ENCODE measurements at regions not wholly inside any gene's neighbourhood (a gene's known extent, or its start where the extent isn't known, plus 50 kb on each side); places are given as distances from the start of the nearest gene placed in this dataset.
"Not testable (repeated sequence)": the region's sequence is repeated elsewhere in the genome, so short reads cannot be mapped to it uniquely, and the experiment has no call there.

DNA sequence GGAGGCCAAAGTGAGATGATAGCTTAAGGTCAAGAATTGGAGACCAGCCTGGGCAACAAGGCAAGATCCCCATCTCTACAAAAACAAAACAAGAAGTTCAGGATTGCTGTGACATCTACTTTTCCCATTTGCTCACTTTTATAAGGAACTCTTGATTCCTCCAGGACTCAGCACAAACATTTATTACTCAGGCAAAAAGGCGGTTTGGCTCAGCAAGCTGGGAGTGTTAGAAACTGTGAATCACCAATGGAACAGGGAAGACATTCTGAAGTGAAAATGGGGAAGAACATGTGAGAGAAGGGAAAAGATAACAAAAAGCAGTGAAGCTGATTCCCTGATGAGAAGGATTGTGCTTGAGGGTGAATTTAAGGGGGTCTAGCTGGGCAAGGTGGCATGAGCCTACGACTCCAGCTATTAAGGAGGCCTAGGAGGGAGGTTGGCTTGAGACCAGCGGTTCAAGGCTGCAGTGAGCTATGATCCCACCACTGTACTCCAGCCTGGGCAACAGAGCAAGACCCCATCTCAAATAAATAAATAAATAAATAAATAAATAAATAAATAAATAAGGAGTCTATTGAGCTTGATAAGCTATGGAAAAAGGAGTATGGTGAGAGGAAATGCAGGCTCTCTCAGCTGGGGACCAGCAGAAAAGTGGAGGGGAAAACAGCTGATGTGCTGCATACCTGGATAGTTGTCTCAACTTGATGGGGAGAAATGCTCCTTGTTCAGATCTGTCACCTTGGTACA lies 65.4 kb upstream of the HDDC2 start:
- H3K9me3 ChIP-seq (ENCODE audit: low read length) = no peaks in the 10 kb centered on the region
- H4K20me1 ChIP-seq (ENCODE audit: insufficient read depth, low read depth, low read length) = no peaks in the 10 kb centered on the region
- no peak for DNase-seq
- H3K4me2 ChIP-seq (ENCODE audit: low read depth, low read length, poor library complexity, severe bottlenecking) = no peak overlapping the region
- H3K79me2 ChIP-seq (ENCODE audit: low read length) = no peaks in the 10 kb centered on the region
- no peak overlapping the region for H3K27ac ChIP-seq (ENCODE audit: low read length)
- H3K36me3 ChIP-seq (ENCODE audit: insufficient read depth, low read length) = no peaks in the 10 kb centered on the region
- no peaks in the 10 kb centered on the region for H3K4me1 ChIP-seq (ENCODE audit: low read length)
- H3K9ac ChIP-seq (ENCODE audit: low read length) = no peak overlapping the region
- H3K27me3 ChIP-seq (ENCODE audit: low read length) = 0 out of 2 replicates have a peak, but pooled peaks cover 3% of the 10 kb centered on the region
- H3K9me2 ChIP-seq (replicated peaks; ENCODE audit: insufficient read depth, low read length) = no peaks in the 10 kb centered on the region
- H3K4me3 ChIP-seq (ENCODE audit: low read length) = no peak overlapping the region
- H2AFZ ChIP-seq (ENCODE audit: low read length) = no peak overlapping the region

DNA sequence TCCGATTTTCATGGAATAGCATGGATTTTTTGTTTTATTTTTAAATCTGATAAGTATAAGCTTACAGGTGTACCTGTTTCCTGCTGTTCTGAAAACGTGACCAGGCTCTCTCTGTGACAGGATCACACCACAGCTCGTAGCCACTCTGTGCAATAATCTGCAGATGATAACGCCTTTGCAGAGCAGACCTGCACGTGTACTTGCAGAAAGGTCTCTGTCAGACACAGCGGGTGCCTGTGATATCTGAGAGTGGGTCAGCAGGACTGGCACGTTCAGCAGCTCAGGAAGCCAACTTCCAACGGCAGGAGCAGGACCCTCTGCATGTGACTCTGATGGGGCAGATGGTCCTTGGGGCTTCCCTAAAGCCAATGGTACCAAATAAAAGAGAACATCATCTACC lies 68.6 kb upstream of the HDDC2 start:
- Histone ChIP-seq H2AFZ (ENCODE audit: low read length) (0 out of 2 replicates have a peak overlapping the region, but pooled peaks have one; percentile 50), H3K4me2 (ENCODE audit: low read depth, low read length, poor library complexity, severe bottlenecking) (no peak overlapping the region), H3K9me2 (replicated peaks; ENCODE audit: insufficient read depth, low read length) (no peaks in the 10 kb centered on the region), H3K4me1 (ENCODE audit: low read length) (no peaks in the 10 kb centered on the region), H3K27me3 (ENCODE audit: low read length) (0 out of 2 replicates have a peak, but pooled peaks cover 3% of the 10 kb centered on the region), H3K4me3 (ENCODE audit: low read length) (no peak overlapping the region), H3K27ac (ENCODE audit: low read length) (no peak overlapping the region), H3K79me2 (ENCODE audit: low read length) (no peaks in the 10 kb centered on the region), H3K36me3 (ENCODE audit: insufficient read depth, low read length) (no peaks in the 10 kb centered on the region), H3K9ac (ENCODE audit: low read length) (no peak overlapping the region), H4K20me1 (ENCODE audit: insufficient read depth, low read depth, low read length) (no peaks in the 10 kb centered on the region), H3K9me3 (ENCODE audit: low read length) (no peaks in the 10 kb centered on the region)
- DNase-seq = no peak

DNA sequence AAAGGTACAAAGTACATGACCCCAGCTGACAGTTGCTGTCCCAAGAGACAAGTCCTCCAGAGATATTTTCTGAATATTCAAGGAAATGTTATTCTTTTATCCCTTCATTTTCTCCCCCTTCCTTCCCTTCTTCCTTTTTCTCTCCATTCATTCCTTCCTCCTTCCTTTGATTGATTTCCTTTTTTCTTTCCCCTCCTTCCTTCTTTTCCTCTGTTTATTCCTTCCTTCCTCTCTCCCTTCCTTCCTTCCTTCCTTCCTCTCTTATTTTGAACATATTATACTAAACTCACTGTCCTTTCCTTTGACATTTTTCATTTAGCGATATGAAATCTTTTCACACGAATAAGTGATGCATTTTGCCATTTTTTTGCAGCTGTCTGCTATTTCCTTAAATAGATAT lies 73.2 kb upstream of the HDDC2 start:
- Histone ChIP-seq H3K79me2 (ENCODE audit: low read length) (no peaks in the 10 kb centered on the region), H3K9me3 (ENCODE audit: low read length) (no peaks in the 10 kb centered on the region), H3K36me3 (ENCODE audit: insufficient read depth, low read length) (no peaks in the 10 kb centered on the region), H3K4me3 (ENCODE audit: low read length) (no peak overlapping the region), H3K9ac (ENCODE audit: low read length) (no peak overlapping the region), H3K9me2 (replicated peaks; ENCODE audit: insufficient read depth, low read length) (no peaks in the 10 kb centered on the region), H3K4me2 (ENCODE audit: low read depth, low read length, poor library complexity, severe bottlenecking) (no peak overlapping the region), H3K4me1 (ENCODE audit: low read length) (no peaks in the 10 kb centered on the region), H3K27ac (ENCODE audit: low read length) (no peak overlapping the region), H4K20me1 (ENCODE audit: insufficient read depth, low read depth, low read length) (no peaks in the 10 kb centered on the region), H3K27me3 (ENCODE audit: low read length) (no peaks in the 10 kb centered on the region), H2AFZ (ENCODE audit: low read length) (no peak overlapping the region)
- DNase-seq = no peak

DNA sequence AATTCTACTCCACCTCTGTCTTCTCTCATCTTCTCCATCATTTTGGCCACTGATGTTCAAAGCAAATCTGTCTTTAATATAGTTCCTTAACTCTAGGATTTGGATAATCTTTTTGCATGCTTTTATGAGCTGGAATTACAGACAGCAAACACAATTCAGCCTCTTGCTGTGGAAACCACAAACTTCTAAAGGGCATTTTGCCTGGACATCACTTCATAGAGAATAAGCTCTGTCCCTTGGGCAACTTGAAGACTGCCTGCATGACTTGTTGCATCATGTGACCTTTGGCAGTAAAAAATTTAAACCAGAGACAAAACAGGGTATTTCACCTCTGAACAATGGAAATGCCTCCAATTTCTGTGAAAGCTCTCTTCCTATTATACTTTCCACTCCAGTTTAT lies 74.1 kb upstream of the HDDC2 start:
- Histone ChIP-seq H3K4me1 (ENCODE audit: low read length) (no peaks in the 10 kb centered on the region), H3K9me2 (replicated peaks; ENCODE audit: insufficient read depth, low read length) (no peaks in the 10 kb centered on the region), H2AFZ (ENCODE audit: low read length) (no peak overlapping the region), H3K36me3 (ENCODE audit: insufficient read depth, low read length) (no peaks in the 10 kb centered on the region), H3K4me3 (ENCODE audit: low read length) (no peak overlapping the region), H3K27me3 (ENCODE audit: low read length) (no peaks in the 10 kb centered on the region), H3K79me2 (ENCODE audit: low read length) (no peaks in the 10 kb centered on the region), H3K27ac (ENCODE audit: low read length) (no peak overlapping the region), H3K9me3 (ENCODE audit: low read length) (no peaks in the 10 kb centered on the region), H3K4me2 (ENCODE audit: low read depth, low read length, poor library complexity, severe bottlenecking) (no peak overlapping the region), H4K20me1 (ENCODE audit: insufficient read depth, low read depth, low read length) (no peaks in the 10 kb centered on the region), H3K9ac (ENCODE audit: low read length) (no peak overlapping the region)
- DNase-seq = no peak

DNA sequence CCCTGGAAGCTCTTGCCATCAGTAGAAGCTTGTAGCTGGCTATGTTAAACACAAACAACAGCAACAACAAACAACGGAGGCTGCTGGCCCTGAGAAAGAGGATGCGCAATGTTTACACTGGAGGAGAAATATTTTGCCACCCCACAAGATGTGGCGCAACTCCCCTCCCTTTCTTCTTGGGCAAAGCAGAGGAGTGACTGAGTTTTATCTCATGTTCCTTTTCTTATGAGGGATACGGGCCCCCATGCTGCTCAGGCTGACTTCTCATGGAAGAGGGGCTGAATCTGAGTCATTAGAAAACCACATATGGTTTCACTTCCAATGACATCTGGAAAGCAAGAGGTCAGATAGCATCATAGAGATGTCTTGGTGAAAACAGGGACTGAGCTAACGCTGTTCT lies 75.9 kb upstream of the HDDC2 start:
- H3K4me2 ChIP-seq (ENCODE audit: low read depth, low read length, poor library complexity, severe bottlenecking) = no peak overlapping the region
- no peak overlapping the region for H2AFZ ChIP-seq (ENCODE audit: low read length)
- DNase-seq = no peak
- H3K36me3 ChIP-seq (ENCODE audit: insufficient read depth, low read length) = no peaks in the 10 kb centered on the region
- no peaks in the 10 kb centered on the region for H3K9me3 ChIP-seq (ENCODE audit: low read length)
- no peaks in the 10 kb centered on the region for H3K9me2 ChIP-seq (replicated peaks; ENCODE audit: insufficient read depth, low read length)
- no peak overlapping the region for H3K4me3 ChIP-seq (ENCODE audit: low read length)
- no peaks in the 10 kb centered on the region for H3K79me2 ChIP-seq (ENCODE audit: low read length)
- no peaks in the 10 kb centered on the region for H4K20me1 ChIP-seq (ENCODE audit: insufficient read depth, low read depth, low read length)
- H3K4me1 ChIP-seq (ENCODE audit: low read length) = no peaks in the 10 kb centered on the region
- no peak overlapping the region for H3K9ac ChIP-seq (ENCODE audit: low read length)
- no peaks in the 10 kb centered on the region for H3K27me3 ChIP-seq (ENCODE audit: low read length)
- no peak overlapping the region for H3K27ac ChIP-seq (ENCODE audit: low read length)

DNA sequence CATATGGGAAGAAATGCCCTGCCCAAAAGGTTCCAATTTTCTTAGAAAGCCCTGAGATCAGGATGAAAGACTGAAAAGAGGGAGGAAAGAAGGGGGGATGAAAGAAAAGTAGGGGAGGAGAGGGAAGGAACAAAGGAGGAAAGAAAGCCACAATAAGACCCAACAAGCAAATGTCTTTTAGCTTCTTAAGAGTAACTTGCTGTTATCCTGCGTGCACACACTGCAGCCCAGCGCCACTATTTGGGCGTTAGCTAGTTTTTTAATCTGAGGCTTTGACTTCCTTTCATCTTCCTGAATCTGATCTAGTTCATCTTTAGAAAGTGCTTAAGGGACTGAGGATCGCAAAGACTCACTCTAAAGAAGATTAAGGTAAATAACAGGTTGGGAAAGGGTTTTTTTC lies 77.4 kb upstream of the HDDC2 start:
- Histone ChIP-seq H3K36me3 (ENCODE audit: insufficient read depth, low read length) (no peaks in the 10 kb centered on the region), H3K27ac (ENCODE audit: low read length) (no peak overlapping the region), H2AFZ (ENCODE audit: low read length) (no peak overlapping the region), H3K9ac (ENCODE audit: low read length) (no peak overlapping the region), H3K4me1 (ENCODE audit: low read length) (no peaks in the 10 kb centered on the region), H3K27me3 (ENCODE audit: low read length) (no peaks in the 10 kb centered on the region), H3K4me3 (ENCODE audit: low read length) (no peak overlapping the region), H4K20me1 (ENCODE audit: insufficient read depth, low read depth, low read length) (no peaks in the 10 kb centered on the region), H3K79me2 (ENCODE audit: low read length) (no peaks in the 10 kb centered on the region), H3K9me3 (ENCODE audit: low read length) (no peaks in the 10 kb centered on the region), H3K9me2 (replicated peaks; ENCODE audit: insufficient read depth, low read length) (no peaks in the 10 kb centered on the region), H3K4me2 (ENCODE audit: low read depth, low read length, poor library complexity, severe bottlenecking) (no peak overlapping the region)
- DNase-seq = no peak

DNA sequence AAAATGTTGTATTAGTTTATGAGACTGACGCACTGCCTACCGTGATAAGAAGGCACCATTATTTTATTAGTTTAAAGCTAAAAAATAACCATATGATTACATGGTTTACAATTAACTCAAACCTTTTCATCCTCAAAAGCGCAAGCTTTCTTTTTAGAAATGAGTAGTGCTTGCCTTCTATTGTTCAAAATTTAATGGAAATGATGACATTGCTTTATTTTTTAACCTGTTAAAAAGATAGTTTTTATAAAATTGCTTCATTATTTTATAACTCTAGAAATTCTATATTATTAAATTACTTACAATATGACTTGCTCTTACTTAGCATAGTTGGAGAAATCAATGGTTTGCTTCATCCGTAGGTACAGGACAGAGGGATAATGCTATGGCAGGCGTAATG lies 78.7 kb upstream of the HDDC2 start:
- H3K36me3 ChIP-seq (ENCODE audit: insufficient read depth, low read length) = no peaks in the 10 kb centered on the region
- no peaks in the 10 kb centered on the region for H3K79me2 ChIP-seq (ENCODE audit: low read length)
- H4K20me1 ChIP-seq (ENCODE audit: insufficient read depth, low read depth, low read length) = no peaks in the 10 kb centered on the region
- H3K4me3 ChIP-seq (ENCODE audit: low read length) = no peak overlapping the region
- no peaks in the 10 kb centered on the region for H3K27me3 ChIP-seq (ENCODE audit: low read length)
- no peak overlapping the region for H3K9ac ChIP-seq (ENCODE audit: low read length)
- no peak overlapping the region for H2AFZ ChIP-seq (ENCODE audit: low read length)
- H3K4me2 ChIP-seq (ENCODE audit: low read depth, low read length, poor library complexity, severe bottlenecking) = no peak overlapping the region
- no peak overlapping the region for H3K27ac ChIP-seq (ENCODE audit: low read length)
- no peaks in the 10 kb centered on the region for H3K9me3 ChIP-seq (ENCODE audit: low read length)
- H3K9me2 ChIP-seq (replicated peaks; ENCODE audit: insufficient read depth, low read length) = no peaks in the 10 kb centered on the region
- H3K4me1 ChIP-seq (ENCODE audit: low read length) = no peaks in the 10 kb centered on the region
- no peak for DNase-seq

DNA sequence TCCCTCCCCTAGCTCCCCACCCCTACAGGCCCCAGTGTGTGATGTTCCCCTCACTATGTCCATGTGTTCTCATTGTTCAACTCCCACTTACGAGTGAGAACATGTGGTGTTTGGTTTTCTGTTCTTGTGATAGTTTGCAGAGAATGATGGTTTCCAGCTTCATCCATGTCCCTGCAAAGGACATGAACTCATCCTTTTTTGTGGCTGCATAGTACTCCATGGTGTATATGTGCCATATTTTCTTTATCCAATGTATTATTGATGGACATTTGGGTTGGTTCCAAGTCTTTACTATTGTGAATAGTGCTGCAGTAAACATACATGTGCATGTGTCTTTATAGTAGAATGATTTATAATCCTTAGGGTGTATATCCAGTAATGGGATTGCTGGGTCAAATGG lies 84.6 kb upstream of the HDDC2 start:
- not testable (repeated sequence) for H3K4me3 ChIP-seq (ENCODE audit: low read length); H2AFZ ChIP-seq (ENCODE audit: low read length); H4K20me1 ChIP-seq (ENCODE audit: insufficient read depth, low read depth, low read length); H3K36me3 ChIP-seq (ENCODE audit: insufficient read depth, low read length); H3K4me1 ChIP-seq (ENCODE audit: low read length); H3K4me2 ChIP-seq (ENCODE audit: low read depth, low read length, poor library complexity, severe bottlenecking); DNase-seq; H3K9me3 ChIP-seq (ENCODE audit: low read length); H3K79me2 ChIP-seq (ENCODE audit: low read length); H3K27ac ChIP-seq (ENCODE audit: low read length); H3K9ac ChIP-seq (ENCODE audit: low read length); H3K9me2 ChIP-seq (replicated peaks; ENCODE audit: insufficient read depth, low read length); H3K27me3 ChIP-seq (ENCODE audit: low read length)

Measured in Karpas-422 (cell line).